ENCODE measurements at regions not wholly inside any gene's neighbourhood (a gene's known extent, or its start where the extent isn't known, plus 50 kb on each side); places are given as distances from the start of the nearest gene placed in this dataset.
A peak's percentile ranks its signal among the peaks of the same experiment; 100 is the strongest.
"Not testable (repeated sequence)": the region's sequence is repeated elsewhere in the genome, so short reads cannot be mapped to it uniquely, and the experiment has no call there.

DNA sequence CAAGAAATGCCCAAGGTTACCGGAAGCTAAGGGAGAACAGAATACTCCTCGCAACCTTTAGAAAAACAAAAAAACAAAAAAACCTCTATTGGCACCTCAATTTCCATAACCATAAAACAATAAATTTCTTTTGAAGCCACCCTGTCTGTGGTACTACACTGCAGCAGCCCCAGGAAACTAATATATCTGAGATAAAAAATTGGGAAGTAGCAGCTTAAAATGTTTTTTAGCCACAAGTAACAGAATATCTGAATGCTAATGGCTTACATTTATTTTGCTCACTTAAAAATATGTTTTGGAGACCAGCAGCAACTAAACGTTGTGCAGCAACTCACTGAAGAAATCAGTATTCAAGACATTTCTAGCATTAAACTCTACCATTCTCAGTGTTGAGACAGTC is 969.6 kb downstream of the DNAH5 start:
- in situ Hi-C loops (cut with HindIII; ENCODE audit: low pct_unique_long_range_greater_than_20kb, low sequenced_read_pairs) = no loop called here
- TF ChIP-seq JUND (IDR thresholded peaks at IDR 0.05; ENCODE audit: low read depth) = no peak
- DNase-seq (ENCODE audit: low read depth in 1 of 2, low spot score in 1 of 2) = no peak

DNA sequence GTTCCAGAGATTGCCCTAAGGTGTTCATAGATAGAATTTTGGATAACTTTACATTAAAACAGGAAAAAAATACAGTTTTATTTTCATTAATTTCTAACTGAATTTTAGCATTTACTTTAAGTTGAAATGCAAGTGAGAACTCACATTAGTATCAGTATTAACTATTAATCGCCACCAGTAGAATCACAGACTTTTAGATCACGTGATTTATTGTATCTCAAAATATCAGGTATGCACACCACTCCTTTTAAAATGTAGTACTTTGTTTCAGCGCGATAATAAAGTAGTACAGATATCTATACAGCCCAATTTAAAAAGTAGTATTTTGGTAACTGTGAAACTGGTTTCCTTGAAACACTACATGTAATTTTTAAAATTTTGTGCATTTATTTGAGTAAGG is 978.7 kb downstream of the DNAH5 start:
- TF ChIP-seq JUND (IDR thresholded peaks at IDR 0.05; ENCODE audit: low read depth) = no peak
- no peak for DNase-seq (ENCODE audit: low read depth in 1 of 2, low spot score in 1 of 2)
- in situ Hi-C loops (cut with HindIII; ENCODE audit: low pct_unique_long_range_greater_than_20kb, low sequenced_read_pairs) = no loop called here

DNA sequence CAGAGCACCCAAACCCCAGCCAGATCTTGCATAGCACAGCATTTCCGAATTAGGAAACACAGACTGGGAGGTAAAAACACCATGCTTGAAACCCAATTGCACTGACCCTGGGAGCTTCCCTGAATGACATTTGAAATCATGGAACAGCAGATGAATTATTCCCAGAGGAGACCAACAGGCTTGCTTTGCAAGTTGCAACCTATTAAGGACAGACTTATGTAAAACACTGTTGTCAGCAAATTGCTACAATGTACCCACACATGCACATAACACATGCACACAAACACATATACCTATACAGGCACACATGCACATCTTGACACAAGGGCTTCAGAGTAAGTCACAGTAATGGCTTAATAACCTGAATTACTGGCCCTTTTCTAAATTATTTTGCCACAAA is 984.8 kb downstream of the DNAH5 start:
- in situ Hi-C loops (cut with HindIII; ENCODE audit: low pct_unique_long_range_greater_than_20kb, low sequenced_read_pairs) = no loop called here
- no peak for DNase-seq (ENCODE audit: low read depth in 1 of 2, low spot score in 1 of 2)
- no peak for TF ChIP-seq JUND (IDR thresholded peaks at IDR 0.05; ENCODE audit: low read depth)

DNA sequence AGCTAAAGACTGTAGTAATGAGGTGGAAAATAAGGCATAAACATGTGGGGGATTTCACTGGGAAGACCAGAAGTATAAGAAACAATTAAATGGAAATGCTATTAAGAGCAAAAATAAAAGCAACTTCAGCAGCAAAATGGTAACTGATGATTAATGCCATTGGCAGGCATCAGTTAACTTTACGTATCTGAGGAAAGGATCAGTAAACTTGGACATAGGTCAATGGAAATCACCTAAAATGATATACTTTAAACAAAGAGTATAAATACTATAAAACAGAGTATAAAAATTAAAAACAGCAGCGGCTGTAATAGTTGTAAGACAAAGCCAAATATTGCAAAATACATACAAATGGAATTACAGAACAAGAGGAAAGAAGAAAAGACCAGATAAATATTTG is 992.1 kb downstream of the DNAH5 start:
- TF ChIP-seq JUND (IDR thresholded peaks at IDR 0.05; ENCODE audit: low read depth) = no peak
- in situ Hi-C loops (cut with HindIII; ENCODE audit: low pct_unique_long_range_greater_than_20kb, low sequenced_read_pairs) = no loop called here
- DNase-seq (ENCODE audit: low read depth in 1 of 2, low spot score in 1 of 2) = no peak

DNA sequence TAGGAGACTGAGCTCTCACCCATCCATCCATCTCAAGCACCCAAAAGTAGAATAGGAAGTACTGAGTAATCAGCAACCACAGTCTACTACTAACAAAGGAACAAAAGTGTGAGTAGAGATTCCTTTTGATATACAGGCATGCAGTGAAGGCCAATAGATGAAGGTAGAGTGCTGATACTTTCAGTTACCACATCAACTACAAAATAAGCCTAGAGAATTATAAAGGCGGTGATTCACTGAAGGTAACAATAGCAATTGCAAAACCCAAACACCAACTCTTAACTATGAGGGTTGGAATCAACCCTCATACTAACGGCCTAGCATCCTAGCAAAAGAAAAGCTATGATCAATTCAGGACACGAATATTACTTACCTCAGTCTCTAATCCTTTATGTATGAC is 992.6 kb downstream of the DNAH5 start:
- no peak for TF ChIP-seq JUND (IDR thresholded peaks at IDR 0.05; ENCODE audit: low read depth)
- no peak for DNase-seq (ENCODE audit: low read depth in 1 of 2, low spot score in 1 of 2)
- in situ Hi-C loops (cut with HindIII; ENCODE audit: low pct_unique_long_range_greater_than_20kb, low sequenced_read_pairs) = no loop called here

DNA sequence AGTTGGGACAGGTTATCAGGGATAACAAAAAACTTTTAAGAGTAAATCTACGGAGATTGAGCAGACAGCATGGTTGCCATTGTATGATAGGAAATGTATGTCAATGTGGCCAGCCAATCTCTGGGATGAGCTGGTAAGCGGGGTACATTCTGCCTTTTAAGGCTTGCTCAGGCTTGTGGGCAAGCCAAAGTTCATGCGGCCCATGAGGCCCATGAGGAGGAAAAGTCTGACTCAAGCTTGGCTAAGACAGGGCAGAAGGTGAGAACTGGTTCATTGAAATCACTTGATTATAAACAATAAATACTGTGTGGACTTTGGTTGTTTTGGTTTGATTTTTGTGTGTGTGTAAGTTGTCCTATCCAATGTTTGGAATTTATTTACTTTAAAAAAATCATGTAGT is 997.1 kb downstream of the DNAH5 start:
- in situ Hi-C loops (cut with HindIII; ENCODE audit: low pct_unique_long_range_greater_than_20kb, low sequenced_read_pairs) = no loop called here
- no peak for DNase-seq (ENCODE audit: low read depth in 1 of 2, low spot score in 1 of 2)
- TF ChIP-seq JUND (IDR thresholded peaks at IDR 0.05; ENCODE audit: low read depth) = no peak

DNA sequence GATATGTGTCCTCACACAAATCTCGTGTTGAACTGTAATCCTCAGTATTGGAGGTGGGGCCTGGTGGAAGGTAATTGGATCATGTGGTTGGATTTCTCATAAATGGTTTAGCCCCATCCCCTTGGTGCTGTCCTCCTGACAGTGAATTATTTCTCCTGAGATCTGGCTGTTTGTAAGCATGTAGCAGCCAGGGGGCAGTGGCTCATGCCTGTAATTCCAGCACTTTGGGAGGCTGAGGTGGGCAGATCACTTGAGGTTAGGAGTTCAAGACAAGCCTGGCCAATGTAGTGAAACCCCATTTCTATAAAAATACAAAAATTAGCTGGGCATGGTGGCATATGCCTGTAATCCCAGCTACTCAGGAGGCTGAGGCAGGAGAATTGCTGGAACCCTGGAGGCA is 999.0 kb downstream of the DNAH5 start:
- DNase-seq (ENCODE audit: low read depth in 1 of 2, low spot score in 1 of 2); in situ Hi-C loops (cut with HindIII; ENCODE audit: low pct_unique_long_range_greater_than_20kb, low sequenced_read_pairs): not testable (repeated sequence)

DNA sequence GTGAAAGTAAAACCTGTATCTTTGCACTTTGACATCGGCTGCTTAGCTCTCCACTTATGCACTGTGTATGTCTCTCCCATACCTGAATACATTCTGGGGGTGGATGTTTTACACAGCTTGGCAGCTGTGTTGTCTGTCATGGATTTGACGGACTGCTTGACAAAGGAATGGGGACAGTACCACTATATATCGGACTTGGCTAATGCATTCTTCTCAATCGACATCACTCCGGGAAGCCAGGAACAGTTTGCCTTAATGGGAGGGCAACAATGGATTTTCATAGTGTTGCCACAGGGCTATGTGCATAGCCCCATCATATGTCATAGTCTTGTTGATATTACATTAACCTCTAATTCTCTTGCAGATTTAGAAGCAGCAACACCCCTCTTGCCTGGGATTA is 1008.3 kb downstream of the DNAH5 start:
- in situ Hi-C loops (cut with HindIII; ENCODE audit: low pct_unique_long_range_greater_than_20kb, low sequenced_read_pairs) = no loop called here
- TF ChIP-seq JUND (IDR thresholded peaks at IDR 0.05; ENCODE audit: low read depth) = no peak
- no peak for DNase-seq (ENCODE audit: low read depth in 1 of 2, low spot score in 1 of 2)

DNA sequence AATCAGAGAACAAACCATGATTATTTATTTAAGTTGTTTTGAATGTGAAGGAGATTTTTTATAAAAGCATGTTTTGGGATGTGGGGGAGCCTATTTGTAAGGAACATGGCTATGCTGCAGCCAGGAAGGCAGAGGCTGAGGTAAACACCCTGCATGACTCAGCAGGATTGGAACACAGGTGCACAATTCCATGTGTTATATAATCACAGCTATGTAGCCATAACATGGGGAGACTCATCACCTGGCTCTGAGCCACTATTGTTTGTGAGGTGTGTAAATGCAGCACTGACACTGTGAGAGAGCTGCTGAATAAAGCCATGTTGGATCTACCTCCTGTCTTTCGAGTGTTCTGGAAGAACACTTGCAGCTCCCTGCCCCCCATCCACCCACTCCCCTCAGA is 1009.8 kb downstream of the DNAH5 start:
- DNase-seq (ENCODE audit: low read depth in 1 of 2, low spot score in 1 of 2) = peak in 1 of 2 experiments; percentile 6

DNA sequence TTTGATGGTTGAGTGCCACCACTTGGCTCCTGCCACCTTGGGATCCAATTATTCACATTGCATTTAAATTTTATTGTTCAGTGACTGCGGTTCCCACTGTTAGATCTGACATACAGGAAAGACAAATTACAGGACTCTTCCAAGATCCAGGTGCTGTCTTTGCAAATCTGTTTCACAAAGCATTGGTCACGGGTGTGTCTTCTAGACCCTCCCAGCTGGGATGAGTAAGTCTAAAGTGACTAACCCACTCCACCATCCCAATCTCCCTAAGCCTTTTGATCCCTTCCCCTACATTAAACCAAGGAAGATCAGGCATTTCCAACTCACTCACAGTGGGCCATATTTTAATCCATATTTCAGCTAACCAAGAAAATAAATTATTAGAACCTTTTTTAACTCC is 1016.3 kb upstream of the CTNND2 start:
- TF ChIP-seq JUND (IDR thresholded peaks at IDR 0.05; ENCODE audit: low read depth) = no peak
- DNase-seq (ENCODE audit: low read depth in 1 of 2, low spot score in 1 of 2) = no peak
- in situ Hi-C loops (cut with HindIII; ENCODE audit: low pct_unique_long_range_greater_than_20kb, low sequenced_read_pairs) = no loop called here

More for the DNA sequence above, 1009.8 kb downstream of the DNAH5 start:
- in situ Hi-C loops (cut with HindIII; ENCODE audit: low pct_unique_long_range_greater_than_20kb, low sequenced_read_pairs) = no loop called here
- TF ChIP-seq JUND (IDR thresholded peaks at IDR 0.05; ENCODE audit: low read depth) = no peak

DNA sequence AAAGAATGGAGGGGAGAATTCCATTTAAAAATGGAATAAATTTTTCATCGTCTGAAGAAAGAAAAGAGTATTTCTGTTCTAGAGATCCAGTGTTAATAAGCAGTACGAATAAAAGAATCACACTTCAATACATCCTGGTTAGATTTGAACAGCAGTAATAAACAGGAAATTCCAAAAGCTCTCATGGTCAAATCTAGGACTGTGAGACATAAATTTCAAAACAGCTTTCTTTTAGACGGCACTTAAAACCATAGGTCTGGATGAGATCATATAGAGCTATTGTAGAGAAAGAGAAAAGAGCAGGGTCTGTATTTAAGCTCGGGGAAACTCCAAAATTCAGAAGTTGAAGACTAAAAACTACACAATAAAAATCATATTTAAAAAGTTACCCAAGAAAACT is 1006.9 kb upstream of the CTNND2 start:
- DNase-seq (ENCODE audit: low read depth in 1 of 2, low spot score in 1 of 2) = no peak
- in situ Hi-C loops (cut with HindIII; ENCODE audit: low pct_unique_long_range_greater_than_20kb, low sequenced_read_pairs) = no loop called here
- no peak for TF ChIP-seq JUND (IDR thresholded peaks at IDR 0.05; ENCODE audit: low read depth)

DNA sequence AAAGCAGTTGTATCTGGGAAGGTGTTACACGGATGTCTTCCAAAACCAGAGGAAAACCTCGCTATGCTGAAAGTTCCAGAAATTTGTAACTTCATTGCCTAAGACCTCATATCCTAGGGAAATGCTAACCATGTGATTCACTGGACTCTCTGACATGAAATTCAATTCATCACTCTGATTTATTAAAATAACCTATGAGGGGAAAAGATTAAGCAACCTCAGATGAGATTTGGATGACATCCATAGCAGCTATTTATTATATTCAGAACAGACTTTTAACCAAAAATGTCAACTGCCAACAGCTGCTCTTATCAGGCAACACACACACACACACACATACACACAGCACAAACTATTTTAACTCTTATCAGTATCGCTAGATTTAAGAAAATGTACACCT is 1006.4 kb upstream of the CTNND2 start:
- no peak for TF ChIP-seq JUND (IDR thresholded peaks at IDR 0.05; ENCODE audit: low read depth)
- in situ Hi-C loops (cut with HindIII; ENCODE audit: low pct_unique_long_range_greater_than_20kb, low sequenced_read_pairs) = no loop called here
- DNase-seq (ENCODE audit: low read depth in 1 of 2, low spot score in 1 of 2) = no peak

DNA sequence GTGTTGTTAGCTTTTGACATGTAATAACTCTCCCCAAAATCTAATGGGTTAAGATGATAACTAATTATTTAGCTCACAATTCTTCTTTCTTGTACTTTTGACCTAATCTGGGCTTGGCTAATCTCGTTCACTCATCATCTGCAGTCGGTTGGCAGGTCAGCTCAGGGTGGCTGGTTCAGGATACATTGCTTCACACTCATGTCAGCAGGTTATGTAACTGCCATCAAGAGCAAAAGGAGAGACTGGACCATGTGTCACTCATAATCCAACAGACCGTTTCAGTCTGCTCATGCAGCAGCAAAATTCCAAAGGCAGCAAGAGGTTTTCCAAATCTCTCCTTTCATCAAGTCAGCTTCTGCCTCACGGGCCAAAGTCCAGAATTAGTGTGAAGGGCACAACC is 998.4 kb upstream of the CTNND2 start:
- in situ Hi-C loops (cut with HindIII; ENCODE audit: low pct_unique_long_range_greater_than_20kb, low sequenced_read_pairs) = no loop called here
- no peak for DNase-seq (ENCODE audit: low read depth in 1 of 2, low spot score in 1 of 2)

DNA sequence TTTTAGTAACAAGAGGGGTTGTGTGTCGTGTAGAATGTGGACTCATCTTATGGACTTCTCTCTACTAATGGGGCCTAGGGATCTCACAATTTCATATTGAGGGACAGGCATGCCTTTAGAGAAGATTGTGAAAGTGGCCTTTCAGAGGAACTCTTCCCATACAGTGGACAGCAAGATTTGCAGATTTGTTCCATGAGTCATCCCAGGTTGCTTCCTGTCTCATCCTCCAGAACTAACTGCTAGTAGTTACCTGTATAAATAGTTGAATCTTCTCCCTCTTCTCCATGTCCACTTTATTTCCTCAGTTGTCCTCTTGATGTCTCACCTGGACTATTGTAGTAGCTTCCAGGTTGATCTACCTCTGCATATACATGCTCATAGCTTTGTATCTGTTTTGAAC is 997.5 kb upstream of the CTNND2 start:
- no peak for TF ChIP-seq JUND (IDR thresholded peaks at IDR 0.05; ENCODE audit: low read depth)
- in situ Hi-C loops (cut with HindIII; ENCODE audit: low pct_unique_long_range_greater_than_20kb, low sequenced_read_pairs) = no loop called here
- no peak for DNase-seq (ENCODE audit: low read depth in 1 of 2, low spot score in 1 of 2)

More for the DNA sequence above, 998.4 kb upstream of the CTNND2 start:
- no peak for TF ChIP-seq JUND (IDR thresholded peaks at IDR 0.05; ENCODE audit: low read depth)

DNA sequence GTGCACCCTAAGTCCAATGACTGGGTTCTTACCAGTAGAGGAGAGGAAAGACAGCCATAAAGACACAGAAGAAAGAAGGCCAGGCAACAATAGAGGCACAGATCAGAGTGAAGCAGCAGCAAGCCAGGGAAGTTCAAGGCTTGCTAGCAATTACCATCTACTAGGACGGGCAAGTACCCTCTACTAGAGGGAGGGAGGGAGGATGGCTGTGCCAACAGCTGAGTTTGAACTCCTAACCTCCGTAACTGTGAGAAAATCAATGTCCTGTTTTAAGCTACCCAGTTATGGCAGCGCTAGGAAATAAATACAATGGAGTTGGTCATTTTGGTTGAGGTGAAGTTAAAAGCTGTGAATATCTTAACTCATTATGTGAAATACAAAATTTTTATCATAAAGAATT is 991.8 kb upstream of the CTNND2 start:
- DNase-seq (ENCODE audit: low read depth in 1 of 2, low spot score in 1 of 2) = no peak
- in situ Hi-C loops (cut with HindIII; ENCODE audit: low pct_unique_long_range_greater_than_20kb, low sequenced_read_pairs) = no loop called here
- no peak for TF ChIP-seq JUND (IDR thresholded peaks at IDR 0.05; ENCODE audit: low read depth)

All from T47D (cell line).